ENCODE measurements at regions not wholly inside any gene's neighbourhood (a gene's known extent, or its start where the extent isn't known, plus 50 kb on each side); places are given as distances from the start of the nearest gene placed in this dataset.
"Not testable (repeated sequence)": the region's sequence is repeated elsewhere in the genome, so short reads cannot be mapped to it uniquely, and the experiment has no call there.

DNA sequence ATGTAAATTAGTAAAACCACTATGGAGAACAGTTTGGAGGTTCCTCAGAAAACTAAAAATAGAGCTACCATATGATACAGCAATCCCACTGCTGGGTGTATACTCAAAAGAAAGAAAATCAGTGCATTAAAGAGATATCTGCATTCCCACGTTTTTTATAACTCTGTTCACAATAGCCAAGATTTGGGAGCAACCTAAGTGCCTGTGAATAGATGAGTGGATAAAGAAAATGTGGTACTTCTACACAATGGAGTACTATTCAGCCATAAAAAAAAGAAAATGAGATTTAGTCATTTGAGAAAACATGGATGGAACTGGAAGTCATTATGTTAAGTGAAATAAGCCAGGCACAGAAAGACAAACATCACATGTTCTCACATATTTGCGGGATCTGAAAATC lies 246.0 kb upstream of the SOX9 start:
- not testable (repeated sequence) for TF ChIP-seq POLR2AphosphoS5 (IDR thresholded peaks at IDR 0.05)
- TF ChIP-seq, protein P1, sequence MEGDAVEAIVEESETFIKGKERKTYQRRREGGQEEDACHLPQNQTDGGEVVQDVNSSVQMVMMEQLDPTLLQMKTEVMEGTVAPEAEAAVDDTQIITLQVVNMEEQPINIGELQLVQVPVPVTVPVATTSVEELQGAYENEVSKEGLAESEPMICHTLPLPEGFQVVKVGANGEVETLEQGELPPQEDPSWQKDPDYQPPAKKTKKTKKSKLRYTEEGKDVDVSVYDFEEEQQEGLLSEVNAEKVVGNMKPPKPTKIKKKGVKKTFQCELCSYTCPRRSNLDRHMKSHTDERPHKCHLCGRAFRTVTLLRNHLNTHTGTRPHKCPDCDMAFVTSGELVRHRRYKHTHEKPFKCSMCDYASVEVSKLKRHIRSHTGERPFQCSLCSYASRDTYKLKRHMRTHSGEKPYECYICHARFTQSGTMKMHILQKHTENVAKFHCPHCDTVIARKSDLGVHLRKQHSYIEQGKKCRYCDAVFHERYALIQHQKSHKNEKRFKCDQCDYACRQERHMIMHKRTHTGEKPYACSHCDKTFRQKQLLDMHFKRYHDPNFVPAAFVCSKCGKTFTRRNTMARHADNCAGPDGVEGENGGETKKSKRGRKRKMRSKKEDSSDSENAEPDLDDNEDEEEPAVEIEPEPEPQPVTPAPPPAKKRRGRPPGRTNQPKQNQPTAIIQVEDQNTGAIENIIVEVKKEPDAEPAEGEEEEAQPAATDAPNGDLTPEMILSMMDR (IDR thresholded peaks at IDR 0.05) = not testable (repeated sequence)
